Activated CD8-positive, alpha-beta T cell treated with anti-CD3 and anti-CD28 coated beads for 36 hours (primary cell): ENCODE measurements at regions not wholly inside any gene's neighbourhood (a gene's known extent, or its start where the extent isn't known, plus 50 kb on each side); places are given as distances from the start of the nearest gene placed in this dataset.
"Not testable (repeated sequence)": the region's sequence is repeated elsewhere in the genome, so short reads cannot be mapped to it uniquely, and the experiment has no call there.

Source experiments
- ATAC-seq: fragments of 200-7000 bp; cut with Tn5 transposase; one replicate; pipeline ENCODE4 v1.10.0; 2021; ENCODE audit warnings: mild to moderate bottlenecking, moderate library complexity
- CTCF ChIA-PET: fragments of 350-600 bp; sonication (Branson Sonifier 250); formaldehyde crosslinking; loops from one replicate; lab custom pipeline; 2021; ENCODE audit warnings: antibody characterized with exemption; lab: Charles Lee
- POLR2A ChIA-PET: fragments of 350-600 bp; sonication (Branson Sonifier 250); formaldehyde crosslinking; loops from one replicate; lab custom pipeline; 2021; ENCODE audit warnings: antibody characterized with exemption; lab: Charles Lee
- DNase-seq: peaks from one replicate; pipeline ENCODE4 v3.0.0-alpha.2; 2020
- H3K27ac Mint-ChIP-seq: one replicate; pipeline ENCODE4 v1.8.0; 2021; ENCODE audit warnings: mild to moderate bottlenecking, mixed read lengths
- H3K27me3 Mint-ChIP-seq: one replicate; pipeline ENCODE4 v1.8.0; 2021; ENCODE audit warnings: mixed read lengths
- H3K36me3 Mint-ChIP-seq: one replicate; pipeline ENCODE4 v1.8.0; 2021; ENCODE audit warnings: low read depth, mixed read lengths
- H3K4me1 Mint-ChIP-seq: one replicate; pipeline ENCODE4 v1.8.0; 2021; ENCODE audit warnings: low read depth, mixed read lengths
- H3K4me3 Mint-ChIP-seq: one replicate; pipeline ENCODE4 v1.8.0; 2021; ENCODE audit warnings: mild to moderate bottlenecking, moderate library complexity, mixed read lengths
- H3K9me3 Mint-ChIP-seq: one replicate; pipeline ENCODE4 v1.8.0; 2021; ENCODE audit warnings: mixed read lengths
- intact Hi-C: fragments of 100-400 bp; cut with micrococcal nuclease; formaldehyde crosslinking; loops from one replicate; pipeline ENCODE4 v1.10.0; 2022
- TF ChIP-seq, protein P1 (sequence below): fragments of 200-600 bp; IDR thresholded peaks from one replicate; pipeline ENCODE4 v1.8.0; 2022; ENCODE audit warnings: antibody characterized with exemption, mild to moderate bottlenecking

DNA sequence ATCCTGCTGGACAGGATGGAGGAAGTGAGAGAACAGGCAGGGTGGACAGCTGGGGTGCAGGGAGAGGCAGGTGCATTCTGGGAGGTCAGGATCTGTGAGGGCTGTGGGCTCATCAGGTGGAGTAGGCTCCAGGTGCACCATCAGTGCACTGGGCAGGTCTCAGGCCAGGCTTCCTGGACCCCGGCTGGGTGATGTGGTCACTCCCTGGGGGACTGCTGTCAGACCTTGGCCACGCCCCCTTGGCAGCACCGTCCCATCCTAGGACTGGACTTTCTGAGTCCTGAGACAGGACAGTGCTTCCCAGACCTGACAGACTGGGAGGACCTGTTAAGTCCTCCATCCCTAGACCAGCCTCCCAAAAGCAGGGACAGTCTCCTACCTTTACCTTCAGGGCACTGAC, 626.7 kb upstream of the DEFB115 start:
- intact Hi-C loops: no loop called here
- POLR2A ChIA-PET: no interaction called here
- TF ChIP-seq, protein P1, sequence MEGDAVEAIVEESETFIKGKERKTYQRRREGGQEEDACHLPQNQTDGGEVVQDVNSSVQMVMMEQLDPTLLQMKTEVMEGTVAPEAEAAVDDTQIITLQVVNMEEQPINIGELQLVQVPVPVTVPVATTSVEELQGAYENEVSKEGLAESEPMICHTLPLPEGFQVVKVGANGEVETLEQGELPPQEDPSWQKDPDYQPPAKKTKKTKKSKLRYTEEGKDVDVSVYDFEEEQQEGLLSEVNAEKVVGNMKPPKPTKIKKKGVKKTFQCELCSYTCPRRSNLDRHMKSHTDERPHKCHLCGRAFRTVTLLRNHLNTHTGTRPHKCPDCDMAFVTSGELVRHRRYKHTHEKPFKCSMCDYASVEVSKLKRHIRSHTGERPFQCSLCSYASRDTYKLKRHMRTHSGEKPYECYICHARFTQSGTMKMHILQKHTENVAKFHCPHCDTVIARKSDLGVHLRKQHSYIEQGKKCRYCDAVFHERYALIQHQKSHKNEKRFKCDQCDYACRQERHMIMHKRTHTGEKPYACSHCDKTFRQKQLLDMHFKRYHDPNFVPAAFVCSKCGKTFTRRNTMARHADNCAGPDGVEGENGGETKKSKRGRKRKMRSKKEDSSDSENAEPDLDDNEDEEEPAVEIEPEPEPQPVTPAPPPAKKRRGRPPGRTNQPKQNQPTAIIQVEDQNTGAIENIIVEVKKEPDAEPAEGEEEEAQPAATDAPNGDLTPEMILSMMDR: no peak

GRCh38 chr20:30631261-30631789, 626.1 kb upstream of the DEFB115 start:
- POLR2A ChIA-PET, H3K4me1 Mint-ChIP-seq, H3K4me3 Mint-ChIP-seq, ATAC-seq, H3K9me3 Mint-ChIP-seq, H3K27me3 Mint-ChIP-seq, intact Hi-C loops, H3K27ac Mint-ChIP-seq, DNase-seq, H3K36me3 Mint-ChIP-seq, CTCF ChIA-PET: not testable (repeated sequence)

More for the DNA sequence above, 626.7 kb upstream of the DEFB115 start:
- Mint-ChIP-seq H3K4me3 (no peak overlapping the region), H3K9me3 (peaks cover 9% of the 10 kb centered on the region), H3K27me3 (no peaks in the 10 kb centered on the region), H3K36me3 (no peaks in the 10 kb centered on the region), H3K4me1 (no peaks in the 10 kb centered on the region), H3K27ac (no peak overlapping the region)
- ATAC-seq: no peak
- no peak for DNase-seq
- CTCF ChIA-PET: no interaction called here

DNA sequence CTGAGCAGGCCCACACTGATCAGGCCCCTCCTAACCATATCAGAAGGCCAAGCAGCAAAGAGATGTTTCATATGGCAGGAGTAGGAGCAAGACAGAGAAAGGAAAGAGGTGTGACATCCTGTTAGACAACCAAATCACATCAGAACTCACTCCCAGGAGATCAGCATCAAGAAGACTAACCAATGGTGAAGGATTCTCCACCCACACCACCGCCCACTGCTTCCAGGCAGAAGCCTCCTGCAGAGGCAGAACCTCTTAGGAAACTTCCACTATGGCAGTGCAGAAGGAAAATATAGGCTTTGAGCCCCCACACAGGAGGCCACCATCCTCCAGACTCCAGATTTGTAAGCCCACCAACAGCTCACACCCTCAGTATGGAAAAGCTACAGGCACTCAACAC, 624.7 kb upstream of the DEFB115 start:
- H3K36me3 Mint-ChIP-seq, H3K27me3 Mint-ChIP-seq: not testable (repeated sequence)

DNA sequence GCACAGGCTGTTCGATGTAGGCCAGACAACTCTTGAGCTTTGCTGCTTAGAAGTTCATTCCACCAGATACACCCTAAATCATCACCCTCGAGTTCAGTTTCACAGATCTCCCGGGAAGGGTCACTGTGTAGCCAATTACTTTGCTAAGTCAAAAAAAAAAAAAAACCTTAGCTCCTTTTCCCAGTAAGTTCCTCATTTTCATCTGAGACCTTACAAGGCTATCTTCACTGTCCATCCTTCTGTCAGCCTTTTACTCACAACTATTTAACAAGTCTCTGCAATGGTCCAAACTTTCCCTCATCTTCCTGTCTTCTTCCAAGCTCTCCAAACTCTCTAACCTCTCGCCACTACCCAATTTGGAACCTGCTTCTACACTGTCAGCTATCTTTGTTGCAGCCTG, 615.9 kb upstream of the DEFB115 start:
- CTCF ChIA-PET: interaction anchor here (0.7 kb wide), 1 partner anchor 74 kb away, joined by 3 read pairs; no protein-coding TSS in a partner anchor
- ATAC-seq, POLR2A ChIA-PET, H3K36me3 Mint-ChIP-seq, intact Hi-C loops, H3K9me3 Mint-ChIP-seq, H3K27ac Mint-ChIP-seq, H3K4me3 Mint-ChIP-seq, H3K4me1 Mint-ChIP-seq, H3K27me3 Mint-ChIP-seq, DNase-seq: not testable (repeated sequence)

More for the DNA sequence above, 624.7 kb upstream of the DEFB115 start:
- intact Hi-C loops, H3K4me1 Mint-ChIP-seq, DNase-seq, ATAC-seq, POLR2A ChIA-PET, H3K4me3 Mint-ChIP-seq, H3K27ac Mint-ChIP-seq, CTCF ChIA-PET, H3K9me3 Mint-ChIP-seq: not testable (repeated sequence)

GRCh38 chr20:30660982-30661381, 596.5 kb upstream of the DEFB115 start:
- POLR2A ChIA-PET, CTCF ChIA-PET, H3K4me1 Mint-ChIP-seq, H3K9me3 Mint-ChIP-seq, DNase-seq, ATAC-seq, intact Hi-C loops, H3K36me3 Mint-ChIP-seq, H3K27me3 Mint-ChIP-seq, H3K27ac Mint-ChIP-seq, H3K4me3 Mint-ChIP-seq: not testable (repeated sequence)

DNA sequence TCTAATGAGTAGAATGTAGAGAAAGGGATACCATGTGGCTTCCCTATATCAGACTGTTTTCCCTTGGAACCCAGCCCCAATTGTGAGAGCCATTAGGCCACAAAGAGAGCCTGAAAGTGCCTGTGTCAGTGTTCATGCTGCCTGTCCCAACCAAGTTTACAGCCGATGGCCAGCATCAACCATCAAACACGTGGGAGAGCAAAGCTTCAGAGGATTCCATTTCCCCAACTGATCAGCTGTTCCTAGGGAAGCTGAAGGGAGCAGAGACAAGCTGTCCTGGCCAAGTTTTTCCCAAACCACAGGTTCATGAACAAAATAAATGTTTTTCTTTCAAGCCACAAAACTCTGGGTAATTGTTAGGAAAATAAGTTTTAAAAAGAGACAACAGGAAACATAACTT, 589.0 kb upstream of the DEFB115 start:
- POLR2A ChIA-PET, ATAC-seq, H3K9me3 Mint-ChIP-seq, H3K4me1 Mint-ChIP-seq, H3K27me3 Mint-ChIP-seq, CTCF ChIA-PET, H3K27ac Mint-ChIP-seq, DNase-seq, H3K36me3 Mint-ChIP-seq, intact Hi-C loops, H3K4me3 Mint-ChIP-seq: not testable (repeated sequence)

DNA sequence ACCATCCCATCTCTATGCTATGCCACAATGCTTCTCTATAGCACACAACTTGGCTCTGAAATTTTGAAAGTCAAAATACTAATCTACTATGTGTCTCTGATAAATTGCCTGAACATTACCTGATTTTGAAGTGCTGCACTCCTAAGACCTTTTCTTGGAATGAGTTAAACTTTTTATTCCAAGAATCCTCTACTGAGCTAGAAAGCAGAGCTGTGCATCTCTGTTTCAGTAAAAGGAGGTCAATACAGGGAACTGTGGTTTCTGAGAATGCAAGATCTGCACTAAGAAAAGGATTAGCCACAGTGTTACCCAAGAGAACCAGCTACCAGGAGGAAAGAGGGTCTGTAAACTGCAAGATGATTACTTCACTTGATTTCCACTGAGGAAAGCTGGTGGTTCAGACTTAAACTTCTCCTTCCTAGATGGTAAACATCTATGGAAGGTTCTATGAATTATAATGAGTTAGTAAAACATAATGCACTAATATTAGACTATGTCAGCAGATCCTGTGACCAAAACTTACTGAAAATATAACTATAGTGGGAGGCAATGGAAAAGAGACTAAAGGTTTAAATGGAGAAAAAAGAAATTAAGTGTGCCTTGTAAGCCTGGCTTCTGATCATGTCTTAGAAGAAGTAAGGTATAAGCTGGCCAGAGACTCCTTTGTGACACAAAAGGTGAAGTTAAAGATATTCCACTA, 588.0 kb upstream of the DEFB115 start:
- not testable (repeated sequence) for ATAC-seq, H3K9me3 Mint-ChIP-seq

DNA sequence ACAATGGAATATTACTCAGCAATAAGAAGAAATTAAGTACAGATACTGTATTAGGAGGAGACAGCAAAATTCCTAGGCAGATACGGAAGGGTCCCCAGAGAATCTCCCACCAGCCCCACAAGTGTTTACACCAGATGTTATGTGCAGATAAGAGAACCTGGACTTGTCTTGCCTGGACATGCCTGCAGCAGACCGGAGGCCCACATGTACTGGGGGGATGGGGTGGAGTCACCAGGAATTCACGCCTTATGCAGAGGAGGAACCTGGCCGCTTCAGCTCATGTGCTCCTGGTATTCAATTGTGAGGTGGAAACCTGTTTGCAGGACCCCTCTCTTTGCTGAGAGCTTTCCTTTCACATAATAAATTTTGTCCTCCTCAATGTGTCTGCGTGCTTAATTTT, 586.3 kb upstream of the DEFB115 start:
- H3K27ac Mint-ChIP-seq, CTCF ChIA-PET, ATAC-seq, H3K9me3 Mint-ChIP-seq, DNase-seq, H3K4me1 Mint-ChIP-seq, H3K4me3 Mint-ChIP-seq, POLR2A ChIA-PET, H3K36me3 Mint-ChIP-seq, H3K27me3 Mint-ChIP-seq, intact Hi-C loops: not testable (repeated sequence)

More for the DNA sequence above, 588.0 kb upstream of the DEFB115 start:
- intact Hi-C loops, H3K36me3 Mint-ChIP-seq, H3K27me3 Mint-ChIP-seq, H3K4me1 Mint-ChIP-seq, H3K4me3 Mint-ChIP-seq, H3K27ac Mint-ChIP-seq, DNase-seq, CTCF ChIA-PET, POLR2A ChIA-PET: not testable (repeated sequence)

GRCh38 chr20:30675988-30676564, 581.4 kb upstream of the DEFB115 start:
- ATAC-seq, H3K36me3 Mint-ChIP-seq, H3K27ac Mint-ChIP-seq, H3K27me3 Mint-ChIP-seq, POLR2A ChIA-PET, H3K9me3 Mint-ChIP-seq, H3K4me3 Mint-ChIP-seq, H3K4me1 Mint-ChIP-seq, intact Hi-C loops, DNase-seq, CTCF ChIA-PET: not testable (repeated sequence)

DNA sequence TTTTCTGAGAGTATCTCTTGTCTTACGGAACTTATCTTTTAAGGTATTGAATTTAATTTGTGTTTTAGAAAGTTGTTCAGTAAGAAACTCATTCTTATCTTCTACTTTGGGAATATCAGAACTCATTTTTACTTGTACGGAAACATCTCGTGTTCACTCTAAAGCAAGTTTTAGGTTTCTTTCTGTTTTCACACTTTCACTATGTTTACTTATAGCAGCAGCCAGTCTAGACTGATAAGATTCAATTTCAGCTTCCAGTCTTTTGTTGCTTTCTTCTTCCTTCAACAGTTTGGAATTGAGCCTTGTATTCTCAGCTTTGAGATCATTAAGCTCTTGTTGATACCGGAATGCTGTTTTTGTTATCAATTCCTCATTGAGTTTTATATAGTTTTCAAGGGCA, 575.2 kb upstream of the DEFB115 start:
- ATAC-seq, H3K9me3 Mint-ChIP-seq, POLR2A ChIA-PET, intact Hi-C loops, CTCF ChIA-PET, H3K27ac Mint-ChIP-seq, H3K4me1 Mint-ChIP-seq, H3K27me3 Mint-ChIP-seq, H3K4me3 Mint-ChIP-seq, H3K36me3 Mint-ChIP-seq, DNase-seq: not testable (repeated sequence)

DNA sequence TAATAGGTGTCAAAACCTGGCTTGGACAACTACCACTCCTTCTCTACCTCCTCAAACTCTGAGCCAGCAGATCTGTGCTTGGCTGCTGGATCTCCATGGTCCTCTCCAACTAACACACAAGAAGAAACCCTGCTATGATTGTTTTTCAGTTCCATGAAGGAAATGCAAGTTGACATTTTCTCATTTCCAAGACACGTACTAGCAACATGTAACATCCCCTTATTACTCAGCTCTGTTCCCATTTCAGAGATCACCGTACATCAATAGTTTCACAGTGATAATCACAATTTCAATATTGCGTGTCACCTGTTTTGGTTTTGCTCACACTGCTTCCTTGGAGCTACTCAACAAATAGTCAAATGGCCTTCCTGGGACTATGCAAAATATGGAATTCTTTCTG, 544.6 kb upstream of the DEFB115 start:
- intact Hi-C loops, H3K36me3 Mint-ChIP-seq, H3K27me3 Mint-ChIP-seq, H3K9me3 Mint-ChIP-seq, ATAC-seq, DNase-seq, H3K27ac Mint-ChIP-seq, H3K4me1 Mint-ChIP-seq, POLR2A ChIA-PET, CTCF ChIA-PET, H3K4me3 Mint-ChIP-seq: not testable (repeated sequence)
